H9 (cell line): ENCODE measurements at regions not wholly inside any gene's neighbourhood (a gene's known extent, or its start where the extent isn't known, plus 50 kb on each side); places are given as distances from the start of the nearest gene placed in this dataset.

ENCODE experiments used
- DNase-seq: peaks from one replicate; pipeline ENCODE4 v3.0.0-alpha.2; 2017
- H2AFZ ChIP-seq: one replicate; pipeline ENCODE4 v1.6.1; 2013; ENCODE audit warnings: mild to moderate bottlenecking, low read length, control low read depth, moderate library complexity
- H2AK5ac ChIP-seq: 2 replicates; pipeline ENCODE4 v1.6.1; 2013; ENCODE audit warnings: low read length, control low read depth, mixed read lengths; ENCODE audit not compliant: insufficient read length
- H2BK120ac ChIP-seq: one replicate; pipeline ENCODE4 v1.6.1; 2013; ENCODE audit warnings: low read depth, mild to moderate bottlenecking, low read length, control low read depth, inconsistent platforms; ENCODE audit not compliant: poor library complexity, severe bottlenecking
- H2BK12ac ChIP-seq: 2 replicates; pipeline ENCODE4 v1.6.1; 2013; ENCODE audit warnings: low read length, control low read depth, mixed read lengths, low read depth; ENCODE audit not compliant: insufficient read length
- H2BK15ac ChIP-seq: 2 replicates; pipeline ENCODE4 v1.6.1; 2013; ENCODE audit warnings: low read depth, low read length, control low read depth
- H2BK20ac ChIP-seq: one replicate; pipeline ENCODE4 v1.6.1; 2013; ENCODE audit warnings: low read depth, mild to moderate bottlenecking, low read length, control low read depth, inconsistent platforms; ENCODE audit not compliant: poor library complexity, severe bottlenecking
- H2BK5ac ChIP-seq: 2 replicates; pipeline ENCODE4 v1.6.1; 2013; ENCODE audit warnings: low read length, control low read depth, mixed read lengths; ENCODE audit not compliant: insufficient read length
- H3K14ac ChIP-seq: 2 replicates; pipeline ENCODE4 v1.6.1; 2013; ENCODE audit warnings: low read length, control low read depth; ENCODE audit not compliant: insufficient read depth
- H3K18ac ChIP-seq: 2 replicates; pipeline ENCODE4 v1.6.1; 2013; ENCODE audit warnings: low read depth, mild to moderate bottlenecking, mixed read lengths, low read length, control low read depth; ENCODE audit not compliant: insufficient read length
- H3K23ac ChIP-seq: 2 replicates; pipeline ENCODE4 v1.6.1; 2013; ENCODE audit warnings: low read length, control low read depth, mixed read lengths, low read depth; ENCODE audit not compliant: insufficient read length
- H3K23me2 ChIP-seq: 2 replicates; pipeline ENCODE4 v1.6.1; 2013; ENCODE audit warnings: low read depth, mild to moderate bottlenecking, mixed read lengths, low read length, control low read depth; ENCODE audit not compliant: insufficient read length, poor library complexity, severe bottlenecking
- H3K27ac ChIP-seq: 2 replicates; pipeline ENCODE4 v1.5.1; 2013; ENCODE audit warnings: low read length, control low read depth, mixed read lengths, low read depth; ENCODE audit not compliant: insufficient read length
- H3K27me3 ChIP-seq: 2 replicates; pipeline ENCODE4 v1.6.1; 2013; ENCODE audit warnings: low read length, control low read depth, inconsistent platforms; ENCODE audit not compliant: insufficient read depth
- H3K4ac ChIP-seq: 2 replicates; pipeline ENCODE4 v1.6.1; 2013; ENCODE audit warnings: low read depth, mild to moderate bottlenecking, control low read depth, inconsistent platforms, low read length, moderate library complexity
- H3K4me1 ChIP-seq: 2 replicates; pipeline ENCODE4 v1.6.1; 2013; ENCODE audit warnings: low read length, control low read depth, inconsistent platforms; ENCODE audit not compliant: insufficient read depth
- H3K4me2 ChIP-seq: 2 replicates; pipeline ENCODE4 v1.6.1; 2013; ENCODE audit warnings: low read length, control low read depth, mixed read lengths; ENCODE audit not compliant: insufficient read length, insufficient read depth
- H3K56ac ChIP-seq: 2 replicates; pipeline ENCODE4 v1.6.1; 2013; ENCODE audit warnings: low read depth, mild to moderate bottlenecking, mixed read lengths, low read length, control low read depth; ENCODE audit not compliant: insufficient read length
- H3K79me1 ChIP-seq: 2 replicates; pipeline ENCODE4 v1.6.1; 2013; ENCODE audit warnings: low read depth, mild to moderate bottlenecking, moderate library complexity, low read length, control low read depth, inconsistent platforms; ENCODE audit not compliant: insufficient read depth, poor library complexity, severe bottlenecking
- H3K79me2 ChIP-seq: 2 replicates; pipeline ENCODE4 v1.6.1; 2013; ENCODE audit warnings: low read length, control low read depth, inconsistent platforms; ENCODE audit not compliant: insufficient read depth
- H3K9ac ChIP-seq: 2 replicates; pipeline ENCODE4 v1.6.1; 2013; ENCODE audit warnings: low read length, control low read depth, mixed read lengths; ENCODE audit not compliant: insufficient read length; ENCODE audit errors: extremely low read depth
- H3K9me3 ChIP-seq: one replicate; pipeline ENCODE4 v1.6.1; 2013; ENCODE audit warnings: low read depth, low read length, inconsistent platforms; ENCODE audit not compliant: control insufficient read depth
- H3T11ph ChIP-seq: one replicate; pipeline ENCODE4 v1.6.1; 2013; ENCODE audit warnings: mild to moderate bottlenecking, low read length, control low read depth, inconsistent platforms
- H4K20me1 ChIP-seq: one replicate; pipeline ENCODE4 v1.6.1; 2013; ENCODE audit not compliant: control insufficient read depth, insufficient read length, insufficient read depth
- H4K5ac ChIP-seq: 2 replicates; pipeline ENCODE4 v1.6.1; 2013; ENCODE audit warnings: low read depth, mild to moderate bottlenecking, mixed read lengths, low read length, control low read depth; ENCODE audit not compliant: insufficient read length
- H4K8ac ChIP-seq: replicated peaks from 2 replicates; pipeline ENCODE4 v1.6.1; 2013; ENCODE audit warnings: low read length, control low read depth, mixed read lengths, low read depth; ENCODE audit not compliant: insufficient read length
- H4K91ac ChIP-seq: 2 replicates; pipeline ENCODE4 v1.6.1; 2013; ENCODE audit warnings: low read depth, mild to moderate bottlenecking, moderate library complexity, mixed read lengths, low read length, control low read depth; ENCODE audit not compliant: insufficient read length
- H3K27ac Mint-ChIP-seq, 3 experiments: 2 replicates in 2 of 3; 3 replicates in 1 of 3; pipeline ENCODE4 v1.8.0; 2020 to 2021; ENCODE audit warnings: mixed read lengths in 3 of 3, mild to moderate bottlenecking in 1 of 3, moderate library complexity in 1 of 3
- H3K27me3 Mint-ChIP-seq: 2 replicates; pipeline ENCODE4 v1.8.0; 2021; ENCODE audit warnings: low read depth, mild to moderate bottlenecking, moderate library complexity, mixed read lengths
- H3K36me3 Mint-ChIP-seq, 3 experiments: 2 replicates in 2 of 3; 3 replicates in 1 of 3; pipeline ENCODE4 v1.8.0; 2020 to 2021; ENCODE audit warnings: low read depth in 3 of 3, mixed read lengths in 3 of 3; ENCODE audit not compliant: insufficient read depth in 1 of 3
- H3K4me1 Mint-ChIP-seq, 2 experiments: 2 replicates each; pipeline ENCODE4 v1.8.0; 2020; ENCODE audit warnings: mixed read lengths in 2 of 2
- H3K4me3 Mint-ChIP-seq, 2 experiments: 2 replicates in 1 of 2; 3 replicates in 1 of 2; pipeline ENCODE4 v1.8.0; 2020 to 2021; ENCODE audit warnings: mild to moderate bottlenecking in 2 of 2, mixed read lengths in 2 of 2, moderate library complexity in 1 of 2
- H3K9me3 Mint-ChIP-seq, 2 experiments: 2 replicates in 1 of 2; 3 replicates in 1 of 2; pipeline ENCODE4 v1.8.0; 2020; ENCODE audit warnings: mild to moderate bottlenecking in 2 of 2, mixed read lengths in 2 of 2, moderate library complexity in 1 of 2
- CTCF ChIP-seq: fragments of 200-600 bp; sonication (generic); conservative IDR thresholded peaks from 3 replicates; pipeline ENCODE4 v1.8.0; 2021; ENCODE audit warnings: antibody characterized with exemption, mild to moderate bottlenecking
- WGBS: extraction: QIAGEN DNeasy Blood & Tissue Kit; methylation state at CpG from one replicate; pipeline ENCODE4 v1.1.7; 2013; ENCODE audit warnings: missing lambda C conversion rate, low lambda C conversion rate, mixed read lengths; ENCODE audit not compliant: insufficient read length; ENCODE audit errors: extremely low coverage; 5-methylcytosine and 5-hydroxymethylcytosine counted together

- H3K4me3 Mint-ChIP-seq: no peak overlapping the region
- no peak overlapping the region for H2BK120ac ChIP-seq
- peaks cover 3% of the 10 kb centered on the region in 2 experiments; a peak in 1 of 4 replicates for H3K4me1 Mint-ChIP-seq
- no peak overlapping the region for H4K91ac ChIP-seq
- TF ChIP-seq CTCF: no peak
- H3K4me1 ChIP-seq: no peaks in the 10 kb centered on the region
- no peak for DNase-seq
- no peaks in the 10 kb centered on the region for H3K9me3 ChIP-seq
- H2AK5ac ChIP-seq: no peak overlapping the region
- no peak overlapping the region for H3K56ac ChIP-seq
- H3K27me3 ChIP-seq: no peaks in the 10 kb centered on the region
- no peak overlapping the region for H2BK12ac ChIP-seq
- H3K36me3 Mint-ChIP-seq: no peaks in the 10 kb centered on the region
- no peaks in the 10 kb centered on the region for H3K9me3 Mint-ChIP-seq
- no peak overlapping the region for H4K5ac ChIP-seq
- H3K23me2 ChIP-seq: no peaks in the 10 kb centered on the region
- H3K79me2 ChIP-seq: no peaks in the 10 kb centered on the region
- H3K79me1 ChIP-seq: no peaks in the 10 kb centered on the region
- H3K9ac ChIP-seq: no peak overlapping the region
- H3K4ac ChIP-seq: no peak overlapping the region
- WGBS: no CpG with 5 or more reads among the region's 1 CpG
- no peaks in the 10 kb centered on the region for H3K27me3 Mint-ChIP-seq
- no peak overlapping the region for H4K8ac ChIP-seq
- H2BK15ac ChIP-seq: no peak overlapping the region
- no peak overlapping the region for H3K14ac ChIP-seq
- H3K18ac ChIP-seq: no peak overlapping the region
- H2BK5ac ChIP-seq: no peak overlapping the region
- H3K4me2 ChIP-seq: no peak overlapping the region
- H3K27ac ChIP-seq: no peak overlapping the region
- no peak overlapping the region for H2BK20ac ChIP-seq
- H3K27ac Mint-ChIP-seq: no peak overlapping the region
- no peak overlapping the region for H3K23ac ChIP-seq
- no peak overlapping the region for H3T11ph ChIP-seq
- H2AFZ ChIP-seq: no peak overlapping the region
- no peaks in the 10 kb centered on the region for H4K20me1 ChIP-seq
Observed at GRCh38 chr9:25381141-25381540, 297.1 kb downstream of the TUSC1 start.
